Gastroesophageal sphincter (tissue), 4 donors: ENCODE measurements at regions not wholly inside any gene's neighbourhood (a gene's known extent, or its start where the extent isn't known, plus 50 kb on each side); places are given as distances from the start of the nearest gene placed in this dataset.

Source experiments
- ATAC-seq: fragments of 150-250 bp; one replicate; pipeline ENCODE4 v1.9.1; 2016; ENCODE audit warnings: mild to moderate bottlenecking, moderate library complexity
- H3K27ac ChIP-seq, 4 donors: fragments of 200-600 bp; sonication (generic) in 3 of 4; 1 replicate in 3 of 4; 2 replicates in 1 of 4; pipeline ENCODE4 v1.5.1; 2016 to 2019
- H3K27me3 ChIP-seq: fragments of 200-600 bp; sonication (generic); one replicate; pipeline ENCODE4 v1.5.1; 2019
- H3K36me3 ChIP-seq, 2 donors: fragments of 200-600 bp; sonication (generic); one replicate each; pipeline ENCODE4 v1.5.1; 2019; ENCODE audit warnings: control low read depth in 1 of 2
- H3K4me1 ChIP-seq, 3 donors: fragments of 200-600 bp; sonication (generic); 1 replicate in 2 of 3; 2 replicates in 1 of 3; pipeline ENCODE4 v1.5.1; 2016 to 2019; ENCODE audit warnings: control low read depth in 2 of 3
- H3K4me3 ChIP-seq, 2 donors: fragments of 200-600 bp; sonication (generic); one replicate each; pipeline ENCODE4 v1.5.1; 2019; ENCODE audit warnings: mild to moderate bottlenecking in 1 of 2, moderate library complexity in 1 of 2
- H3K9me3 ChIP-seq, 3 donors: fragments of 200-600 bp; sonication (generic); one replicate each; pipeline ENCODE4 v1.5.1; 2017 to 2019; ENCODE audit warnings: control low read depth in 2 of 3
- EP300 ChIP-seq: sonication (generic); formaldehyde crosslinking; IDR thresholded peaks from one replicate; pipeline ENCODE4 v1.6.1; 2017; ENCODE audit warnings: antibody characterized with exemption, mild to moderate bottlenecking
- POLR2A ChIP-seq, 2 donors: fragments of 450-650 bp; IDR thresholded peaks; one replicate each; pipeline ENCODE4 v1.6.1; 2017; ENCODE audit warnings: antibody characterized with exemption in 2 of 2, mild to moderate bottlenecking in 2 of 2, moderate library complexity in 1 of 2
- POLR2AphosphoS5 ChIP-seq: sonication (generic); formaldehyde crosslinking; IDR thresholded peaks from one replicate; pipeline ENCODE4 v1.6.1; 2017; ENCODE audit warnings: antibody characterized with exemption
- WGBS, 2 donors: methylation state at CpG; one replicate each; pipeline ENCODE4 v1.1.5; 2018; ENCODE audit warnings: low coverage in 1 of 2; 5-methylcytosine and 5-hydroxymethylcytosine counted together
- TF ChIP-seq, protein P1 (sequence below), 4 experiments: fragments of 200-600 bp in 2 of 4; fragments of 450-650 bp in 2 of 4; sonication (generic) in 1 of 4; IDR thresholded peaks; one replicate each; pipeline ENCODE4 v1.5.1; 2017 to 2019; ENCODE audit warnings: antibody characterized with exemption in 4 of 4, mild to moderate bottlenecking in 2 of 4, moderate library complexity in 2 of 4

DNA sequence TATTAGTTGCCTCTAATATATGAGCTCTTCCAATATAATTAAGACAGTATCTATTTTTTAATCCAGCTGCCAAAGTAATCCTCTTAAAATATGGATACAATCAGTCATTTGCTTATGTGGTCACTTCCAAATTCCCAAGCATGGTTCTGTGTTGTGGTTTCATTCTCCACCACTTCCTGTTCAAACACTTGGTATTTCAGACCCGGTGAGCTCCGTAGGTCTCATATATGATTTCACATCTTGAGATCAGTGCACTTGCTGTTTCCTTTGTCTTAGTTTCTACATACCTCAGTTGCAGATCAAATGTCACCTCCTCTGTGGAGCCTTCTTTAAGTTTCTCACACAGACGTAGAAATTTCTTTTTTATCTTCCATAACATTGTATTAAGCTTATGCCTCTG is 254.2 kb downstream of the KCNS3 start:
- H3K36me3 ChIP-seq: no peaks in the 10 kb centered on the region
- H3K27me3 ChIP-seq: no peaks in the 10 kb centered on the region
- TF ChIP-seq POLR2A (IDR thresholded peaks at IDR 0.05): no peak
- no peak for TF ChIP-seq EP300
- TF ChIP-seq, protein P1, sequence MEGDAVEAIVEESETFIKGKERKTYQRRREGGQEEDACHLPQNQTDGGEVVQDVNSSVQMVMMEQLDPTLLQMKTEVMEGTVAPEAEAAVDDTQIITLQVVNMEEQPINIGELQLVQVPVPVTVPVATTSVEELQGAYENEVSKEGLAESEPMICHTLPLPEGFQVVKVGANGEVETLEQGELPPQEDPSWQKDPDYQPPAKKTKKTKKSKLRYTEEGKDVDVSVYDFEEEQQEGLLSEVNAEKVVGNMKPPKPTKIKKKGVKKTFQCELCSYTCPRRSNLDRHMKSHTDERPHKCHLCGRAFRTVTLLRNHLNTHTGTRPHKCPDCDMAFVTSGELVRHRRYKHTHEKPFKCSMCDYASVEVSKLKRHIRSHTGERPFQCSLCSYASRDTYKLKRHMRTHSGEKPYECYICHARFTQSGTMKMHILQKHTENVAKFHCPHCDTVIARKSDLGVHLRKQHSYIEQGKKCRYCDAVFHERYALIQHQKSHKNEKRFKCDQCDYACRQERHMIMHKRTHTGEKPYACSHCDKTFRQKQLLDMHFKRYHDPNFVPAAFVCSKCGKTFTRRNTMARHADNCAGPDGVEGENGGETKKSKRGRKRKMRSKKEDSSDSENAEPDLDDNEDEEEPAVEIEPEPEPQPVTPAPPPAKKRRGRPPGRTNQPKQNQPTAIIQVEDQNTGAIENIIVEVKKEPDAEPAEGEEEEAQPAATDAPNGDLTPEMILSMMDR (IDR thresholded peaks at IDR 0.05): no peak
- TF ChIP-seq POLR2AphosphoS5: no peak
- WGBS, 2 donors: 67 to 90% methylated on average over 3 of the region's 3 CpGs
- peaks cover 0 to 7% (median 0%) of the 10 kb centered on the region in 3 donors for H3K4me1 ChIP-seq
- no peak overlapping the region for H3K27ac ChIP-seq
- no peaks in the 10 kb centered on the region for H3K9me3 ChIP-seq
- no peak for ATAC-seq
- H3K4me3 ChIP-seq: no peak overlapping the region

DNA sequence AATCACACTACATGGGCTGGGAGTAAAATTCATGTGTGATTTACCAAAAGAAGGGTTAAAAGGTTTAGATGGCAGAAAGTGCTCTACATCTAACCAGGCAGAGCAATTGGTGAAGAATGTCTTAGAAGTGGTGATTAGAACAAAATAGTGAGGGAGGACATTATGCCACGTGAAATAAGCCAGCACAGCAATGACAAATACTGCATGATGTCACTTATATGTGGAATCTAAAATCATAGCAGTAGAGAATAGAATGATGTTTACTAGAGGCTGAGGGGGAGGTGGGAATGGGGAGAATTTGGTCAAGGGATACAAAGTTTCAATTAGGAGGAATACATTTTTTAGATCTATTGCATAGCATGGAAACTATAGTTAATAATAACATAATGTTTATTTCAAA is 253.3 kb downstream of the KCNS3 start:
- no peak for ATAC-seq
- Histone ChIP-seq H3K27me3 (no peaks in the 10 kb centered on the region), H3K4me1 (peaks cover 0 to under 1% (median 0%) of the 10 kb centered on the region in 3 donors), H3K36me3 (no peaks in the 10 kb centered on the region), H3K27ac (no peak overlapping the region), H3K9me3 (no peaks in the 10 kb centered on the region), H3K4me3 (no peak overlapping the region)
- 40 to 70% methylated on average over 1 of the region's 1 CpG for WGBS, 2 donors
- TF ChIP-seq EP300 (no peak), POLR2AphosphoS5 (no peak)
- TF ChIP-seq, protein P1 (IDR thresholded peaks at IDR 0.05): no peak

DNA sequence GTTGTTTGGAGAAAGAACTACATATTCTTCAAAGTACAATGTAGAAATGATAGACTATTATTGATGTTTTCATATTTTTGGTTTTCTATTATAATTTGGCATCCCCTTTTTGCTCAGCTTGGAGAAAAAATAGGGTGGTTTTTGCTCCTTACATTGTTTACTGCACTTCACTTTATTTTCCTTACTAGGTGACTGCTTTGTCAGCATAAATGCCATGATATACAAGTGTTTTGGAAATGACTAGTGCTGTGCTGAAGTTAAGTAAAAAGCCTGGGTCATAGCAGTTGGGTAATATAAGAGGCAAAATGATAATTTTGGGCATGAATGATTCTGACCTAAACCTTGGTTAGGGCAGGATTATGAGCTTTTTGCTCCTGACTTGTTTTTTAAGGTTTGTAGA is 250.9 kb downstream of the KCNS3 start:
- Histone ChIP-seq H3K4me1 (peaks cover 0 to 2% (median 0%) of the 10 kb centered on the region in 3 donors), H3K36me3 (no peaks in the 10 kb centered on the region), H3K9me3 (no peaks in the 10 kb centered on the region), H3K27me3 (no peaks in the 10 kb centered on the region), H3K27ac (no peak overlapping the region), H3K4me3 (no peak overlapping the region)
- ATAC-seq: no peak
- TF ChIP-seq POLR2AphosphoS5: no peak
- TF ChIP-seq, protein P1 (IDR thresholded peaks at IDR 0.05): no peak
- TF ChIP-seq POLR2A (IDR thresholded peaks at IDR 0.05): no peak
- no peak for TF ChIP-seq EP300

DNA sequence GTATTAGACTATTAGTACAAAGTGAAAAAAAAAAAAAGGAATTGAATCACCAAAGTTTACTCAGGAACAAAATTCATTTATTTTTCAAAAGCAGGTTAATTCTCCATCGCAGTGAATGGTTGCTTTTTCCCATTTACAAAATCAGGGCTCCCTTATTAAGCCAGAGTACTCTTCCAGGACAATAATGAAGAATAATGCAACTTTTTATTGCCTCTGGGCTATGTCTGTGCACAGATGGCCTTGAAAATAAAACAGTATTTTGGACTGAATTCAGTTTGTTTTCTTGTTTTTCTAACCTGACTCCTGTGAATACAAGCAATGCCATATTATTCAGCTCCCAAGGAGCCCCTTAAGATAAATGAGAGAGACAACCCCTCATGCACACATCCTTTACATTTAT is 246.8 kb downstream of the KCNS3 start:
- Histone ChIP-seq H3K27ac (no peak overlapping the region), H3K4me3 (no peak overlapping the region), H3K36me3 (no peaks in the 10 kb centered on the region), H3K4me1 (peaks cover 0 to 10% (median 0%) of the 10 kb centered on the region in 3 donors), H3K27me3 (no peaks in the 10 kb centered on the region), H3K9me3 (no peaks in the 10 kb centered on the region)
- no peak for TF ChIP-seq POLR2A (IDR thresholded peaks at IDR 0.05)
- TF ChIP-seq, protein P1 (IDR thresholded peaks at IDR 0.05): no peak
- TF ChIP-seq POLR2AphosphoS5: no peak
- TF ChIP-seq EP300: no peak
- ATAC-seq: no peak
- WGBS, 2 donors: 82% methylated on average over 1 of the region's 1 CpG; no CpG with 5 or more reads in 1 of the 2 donors

DNA sequence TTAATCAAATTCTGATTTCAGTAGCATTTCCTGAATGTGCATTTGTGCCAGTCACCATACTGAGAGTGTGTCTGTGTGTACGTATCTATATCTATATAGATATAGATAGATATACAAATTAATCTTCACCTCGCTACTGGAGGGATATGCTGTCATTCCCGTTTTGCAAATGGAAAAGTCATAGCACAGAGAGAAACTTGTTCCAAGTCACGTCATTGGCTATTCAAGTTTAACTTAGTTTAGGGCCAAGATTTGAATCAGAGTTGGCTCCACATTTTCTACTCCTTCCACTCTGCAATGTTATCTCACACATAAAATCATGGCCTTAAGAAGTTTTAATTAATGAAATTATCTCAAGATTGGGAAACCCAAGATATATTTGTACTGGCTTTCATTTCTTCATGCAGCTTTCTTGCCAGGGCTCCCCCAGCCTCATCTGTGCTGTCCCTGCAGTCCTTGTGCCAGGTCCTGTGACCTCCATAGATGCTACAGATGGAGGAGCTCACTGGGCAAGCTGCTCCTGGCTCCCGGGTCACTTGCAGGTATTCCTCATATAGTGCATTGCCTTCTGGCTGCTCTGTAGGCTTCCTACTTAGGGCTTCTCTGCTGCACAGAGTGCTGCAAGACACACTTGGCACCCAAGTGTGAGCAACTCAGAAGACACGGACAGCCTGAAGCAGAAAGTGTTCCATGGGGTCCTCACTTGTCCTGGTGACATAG is 245.8 kb downstream of the KCNS3 start:
- Histone ChIP-seq H3K36me3 (no peaks in the 10 kb centered on the region), H3K27me3 (no peaks in the 10 kb centered on the region), H3K9me3 (no peaks in the 10 kb centered on the region), H3K4me3 (no peak overlapping the region), H3K4me1 (peaks cover 0 to 21% (median 2%) of the 10 kb centered on the region in 3 donors), H3K27ac (no peak overlapping the region)
- TF ChIP-seq EP300 (no peak), POLR2A (IDR thresholded peaks at IDR 0.05) (no peak), POLR2AphosphoS5 (no peak)
- TF ChIP-seq, protein P1 (IDR thresholded peaks at IDR 0.05): no peak
- no peak for ATAC-seq
- WGBS, 2 donors: 26 to 34% methylated on average over 4 of the region's 6 CpGs
